OCI-LY3 (cell line): ENCODE measurements at regions not wholly inside any gene's neighbourhood (a gene's known extent, or its start where the extent isn't known, plus 50 kb on each side); places are given as distances from the start of the nearest gene placed in this dataset.

ENCODE experiments used
- EZH2phosphoT487 ChIP-seq: fragments of 200-600 bp; shearing (Covaris generic); IDR thresholded peaks from 2 replicates; pipeline ENCODE4 v1.6.1; 2018; ENCODE audit warnings: antibody characterized with exemption, mixed run types, low read depth
- TF ChIP-seq, protein P1 (sequence below): fragments of 200-600, 300-600 bp; sonication (generic); IDR thresholded peaks from 2 replicates; pipeline ENCODE4 v1.5.1; 2014; ENCODE audit warnings: antibody characterized with exemption, low read length, low read depth

DNA sequence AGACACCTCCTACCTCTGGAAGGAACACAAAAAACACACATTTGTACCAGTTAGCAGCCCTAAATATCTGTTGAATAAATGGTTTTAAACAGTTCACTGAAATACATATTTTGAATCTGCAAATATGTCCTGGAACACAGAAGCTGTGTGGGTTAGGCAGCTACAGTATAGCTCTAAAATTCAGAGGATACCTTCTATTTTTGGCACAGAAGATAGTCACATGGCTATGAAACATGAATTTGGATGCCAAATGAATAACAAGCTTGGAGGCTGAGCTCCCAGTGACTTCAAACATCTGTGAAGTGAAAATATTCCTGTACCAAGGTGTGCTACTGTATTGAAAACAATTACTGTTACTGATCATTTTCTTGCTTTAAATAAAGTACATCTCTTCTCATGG lies 391.5 kb upstream of the ADGRL2 start:
- TF ChIP-seq, protein P1, sequence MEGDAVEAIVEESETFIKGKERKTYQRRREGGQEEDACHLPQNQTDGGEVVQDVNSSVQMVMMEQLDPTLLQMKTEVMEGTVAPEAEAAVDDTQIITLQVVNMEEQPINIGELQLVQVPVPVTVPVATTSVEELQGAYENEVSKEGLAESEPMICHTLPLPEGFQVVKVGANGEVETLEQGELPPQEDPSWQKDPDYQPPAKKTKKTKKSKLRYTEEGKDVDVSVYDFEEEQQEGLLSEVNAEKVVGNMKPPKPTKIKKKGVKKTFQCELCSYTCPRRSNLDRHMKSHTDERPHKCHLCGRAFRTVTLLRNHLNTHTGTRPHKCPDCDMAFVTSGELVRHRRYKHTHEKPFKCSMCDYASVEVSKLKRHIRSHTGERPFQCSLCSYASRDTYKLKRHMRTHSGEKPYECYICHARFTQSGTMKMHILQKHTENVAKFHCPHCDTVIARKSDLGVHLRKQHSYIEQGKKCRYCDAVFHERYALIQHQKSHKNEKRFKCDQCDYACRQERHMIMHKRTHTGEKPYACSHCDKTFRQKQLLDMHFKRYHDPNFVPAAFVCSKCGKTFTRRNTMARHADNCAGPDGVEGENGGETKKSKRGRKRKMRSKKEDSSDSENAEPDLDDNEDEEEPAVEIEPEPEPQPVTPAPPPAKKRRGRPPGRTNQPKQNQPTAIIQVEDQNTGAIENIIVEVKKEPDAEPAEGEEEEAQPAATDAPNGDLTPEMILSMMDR: no peak
- no peak for TF ChIP-seq EZH2phosphoT487
